ENCODE measurements at regions not wholly inside any gene's neighbourhood (a gene's known extent, or its start where the extent isn't known, plus 50 kb on each side); places are given as distances from the start of the nearest gene placed in this dataset.

DNA sequence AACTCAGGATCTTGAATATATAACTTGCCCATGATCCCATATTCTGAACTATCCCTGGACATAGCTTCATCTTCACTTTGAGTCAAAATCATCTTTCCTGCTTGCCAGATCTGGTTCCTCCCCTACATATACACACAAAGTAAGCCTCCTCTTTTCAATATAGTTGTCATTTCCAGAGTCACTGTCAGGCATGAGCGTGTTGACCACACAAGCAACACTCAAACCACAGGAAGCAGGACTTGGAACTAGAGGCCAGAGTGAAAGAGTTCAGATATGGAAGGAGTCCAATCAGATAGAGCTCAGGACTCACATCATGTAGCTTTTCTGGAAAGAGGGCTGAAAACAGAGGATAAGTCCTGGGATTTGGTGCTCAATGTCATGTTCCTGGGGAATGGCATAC is 1140.6 kb downstream of the BCL11B start:
- no peaks in the 10 kb centered on the region for H3K4me1 ChIP-seq
- H3K36me3 ChIP-seq (ENCODE audit: control insufficient read depth, insufficient read depth, low read length) = no peaks in the 10 kb centered on the region
- intact Hi-C loops (cut with micrococcal nuclease; ENCODE audit: unreplicated experiment) = no loop called here
- H3K27me3 ChIP-seq (replicated peaks; ENCODE audit: control insufficient read depth, insufficient read depth, low read length) = no peaks in the 10 kb centered on the region
- Mint-ChIP-seq H3K4me3 (ENCODE audit: unreplicated experiment) (no peak overlapping the region), H3K9me3 (ENCODE audit: unreplicated experiment) (no peaks in the 10 kb centered on the region), H3K27me3 (ENCODE audit: insufficient read depth, unreplicated experiment) (peaks cover 2% of the 10 kb centered on the region), H3K4me1 (ENCODE audit: low read depth, unreplicated experiment) (no peaks in the 10 kb centered on the region), H3K36me3 (ENCODE audit: insufficient read depth, unreplicated experiment) (no peaks in the 10 kb centered on the region), H3K27ac (ENCODE audit: unreplicated experiment) (no peak overlapping the region)
- no TSS peak for BruUV-seq (replicated peaks)
- ChIA-PET POLR2A (no interaction called here), CTCF (no interaction called here)
- no peak overlapping the region for H3K4me3 ChIP-seq (ENCODE audit: low read depth, low read length)
- no peaks in the 10 kb centered on the region for H3K9me3 ChIP-seq
- DNase-seq = no peak
- TF ChIP-seq, protein P1, sequence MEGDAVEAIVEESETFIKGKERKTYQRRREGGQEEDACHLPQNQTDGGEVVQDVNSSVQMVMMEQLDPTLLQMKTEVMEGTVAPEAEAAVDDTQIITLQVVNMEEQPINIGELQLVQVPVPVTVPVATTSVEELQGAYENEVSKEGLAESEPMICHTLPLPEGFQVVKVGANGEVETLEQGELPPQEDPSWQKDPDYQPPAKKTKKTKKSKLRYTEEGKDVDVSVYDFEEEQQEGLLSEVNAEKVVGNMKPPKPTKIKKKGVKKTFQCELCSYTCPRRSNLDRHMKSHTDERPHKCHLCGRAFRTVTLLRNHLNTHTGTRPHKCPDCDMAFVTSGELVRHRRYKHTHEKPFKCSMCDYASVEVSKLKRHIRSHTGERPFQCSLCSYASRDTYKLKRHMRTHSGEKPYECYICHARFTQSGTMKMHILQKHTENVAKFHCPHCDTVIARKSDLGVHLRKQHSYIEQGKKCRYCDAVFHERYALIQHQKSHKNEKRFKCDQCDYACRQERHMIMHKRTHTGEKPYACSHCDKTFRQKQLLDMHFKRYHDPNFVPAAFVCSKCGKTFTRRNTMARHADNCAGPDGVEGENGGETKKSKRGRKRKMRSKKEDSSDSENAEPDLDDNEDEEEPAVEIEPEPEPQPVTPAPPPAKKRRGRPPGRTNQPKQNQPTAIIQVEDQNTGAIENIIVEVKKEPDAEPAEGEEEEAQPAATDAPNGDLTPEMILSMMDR (IDR thresholded peaks at IDR 0.05; ENCODE audit: insufficient read depth in 1 of 2, low read depth in 1 of 2, low read length in 1 of 2, severe bottlenecking in 1 of 2, unreplicated experiment in 1 of 2) = no peak

DNA sequence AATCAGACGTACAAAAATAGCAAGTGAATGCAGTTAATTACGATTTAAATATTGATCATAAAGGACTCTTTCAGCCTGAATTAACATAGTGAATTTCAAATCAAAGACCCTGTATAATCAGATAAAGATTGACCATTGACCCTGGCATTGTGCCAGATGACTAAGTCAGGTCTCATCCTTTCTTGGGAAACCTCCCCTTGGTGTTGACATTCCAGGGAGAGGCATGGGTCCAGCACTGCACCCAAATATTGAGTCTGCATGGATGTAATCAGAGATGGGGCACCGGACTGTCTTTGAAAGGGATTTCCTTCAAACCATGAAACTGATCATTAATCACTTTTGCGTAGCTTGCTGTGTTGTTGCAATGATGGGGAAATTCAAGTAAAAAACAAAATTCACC is 1138.2 kb downstream of the BCL11B start:
- H3K27ac Mint-ChIP-seq (ENCODE audit: unreplicated experiment) = no peak overlapping the region
- no TSS peak for BruUV-seq (replicated peaks)
- intact Hi-C loops (cut with micrococcal nuclease; ENCODE audit: unreplicated experiment) = no loop called here
- CTCF ChIA-PET = no interaction called here
- peaks cover 4% of the 10 kb centered on the region for H3K27me3 Mint-ChIP-seq (ENCODE audit: insufficient read depth, unreplicated experiment)
- Histone ChIP-seq H3K27me3 (replicated peaks; ENCODE audit: control insufficient read depth, insufficient read depth, low read length) (no peaks in the 10 kb centered on the region), H3K9me3 (no peaks in the 10 kb centered on the region), H3K4me1 (no peaks in the 10 kb centered on the region), H3K4me3 (ENCODE audit: low read depth, low read length) (no peak overlapping the region), H3K36me3 (ENCODE audit: control insufficient read depth, insufficient read depth, low read length) (no peaks in the 10 kb centered on the region)
- no peak overlapping the region for H3K4me3 Mint-ChIP-seq (ENCODE audit: unreplicated experiment)
- H3K9me3 Mint-ChIP-seq (ENCODE audit: unreplicated experiment) = no peaks in the 10 kb centered on the region
- no peaks in the 10 kb centered on the region for H3K4me1 Mint-ChIP-seq (ENCODE audit: low read depth, unreplicated experiment)
- TF ChIP-seq, protein P1 (IDR thresholded peaks at IDR 0.05; ENCODE audit: insufficient read depth in 1 of 2, low read depth in 1 of 2, low read length in 1 of 2, severe bottlenecking in 1 of 2, unreplicated experiment in 1 of 2) = no peak
- no peaks in the 10 kb centered on the region for H3K36me3 Mint-ChIP-seq (ENCODE audit: insufficient read depth, unreplicated experiment)
- POLR2A ChIA-PET = no interaction called here
- no peak for DNase-seq

- H3K27me3 Mint-ChIP-seq (ENCODE audit: insufficient read depth, unreplicated experiment) = peaks cover 7% of the 10 kb centered on the region
- no TSS peak for BruUV-seq (replicated peaks)
- CTCF ChIA-PET = no interaction called here
These were observed 1135.8 kb downstream of the BCL11B start for GRCh38 chr14:98136012-98136789.

More at GRCh38 chr14:98136012-98136789, 1135.8 kb downstream of the BCL11B start:
- no peak overlapping the region for H3K4me3 Mint-ChIP-seq (ENCODE audit: unreplicated experiment)
- H3K27ac Mint-ChIP-seq (ENCODE audit: unreplicated experiment) = no peak overlapping the region
- POLR2A ChIA-PET = no interaction called here
- intact Hi-C loops (cut with micrococcal nuclease; ENCODE audit: unreplicated experiment) = no loop called here
- TF ChIP-seq, protein P1 (IDR thresholded peaks at IDR 0.05; ENCODE audit: insufficient read depth in 1 of 2, low read depth in 1 of 2, low read length in 1 of 2, severe bottlenecking in 1 of 2, unreplicated experiment in 1 of 2) = no peak
- H3K4me1 ChIP-seq = no peaks in the 10 kb centered on the region
- H3K4me1 Mint-ChIP-seq (ENCODE audit: low read depth, unreplicated experiment) = no peaks in the 10 kb centered on the region
- no peaks in the 10 kb centered on the region for H3K9me3 ChIP-seq
- no peaks in the 10 kb centered on the region for H3K36me3 ChIP-seq (ENCODE audit: control insufficient read depth, insufficient read depth, low read length)
- H3K9me3 Mint-ChIP-seq (ENCODE audit: unreplicated experiment) = no peaks in the 10 kb centered on the region
- no peak overlapping the region for H3K4me3 ChIP-seq (ENCODE audit: low read depth, low read length)
- no peaks in the 10 kb centered on the region for H3K36me3 Mint-ChIP-seq (ENCODE audit: insufficient read depth, unreplicated experiment)
- no peaks in the 10 kb centered on the region for H3K27me3 ChIP-seq (replicated peaks; ENCODE audit: control insufficient read depth, insufficient read depth, low read length)
- no peak for DNase-seq

Measured in Caco-2 (cell line).